HUES48 (cell line): ENCODE measurements at regions not wholly inside any gene's neighbourhood (a gene's known extent, or its start where the extent isn't known, plus 50 kb on each side); places are given as distances from the start of the nearest gene placed in this dataset.
A peak's percentile ranks its signal among the peaks of the same experiment; 100 is the strongest.

Source experiments
- H3K27ac ChIP-seq: one replicate; pipeline ENCODE4 v1.7.0; 2013; ENCODE audit warnings: low read depth, low read length, inconsistent platforms
- H3K27me3 ChIP-seq: 2 replicates; pipeline ENCODE4 v1.6.1; 2013; ENCODE audit warnings: mild to moderate bottlenecking, low read length; ENCODE audit not compliant: control insufficient read depth, insufficient read depth
- H3K36me3 ChIP-seq: 2 replicates; pipeline ENCODE4 v1.6.1; 2013; ENCODE audit warnings: low read length; ENCODE audit not compliant: control insufficient read depth, insufficient read depth
- H3K4me1 ChIP-seq: 2 replicates; pipeline ENCODE4 v1.6.1; 2013; ENCODE audit warnings: mild to moderate bottlenecking, low read length; ENCODE audit not compliant: control insufficient read depth, insufficient read depth
- H3K4me3 ChIP-seq: 2 replicates; pipeline ENCODE4 v1.5.1; 2013; ENCODE audit warnings: mild to moderate bottlenecking, low read depth, low read length
- H3K9ac ChIP-seq: 2 replicates; pipeline ENCODE4 v1.6.1; 2013; ENCODE audit warnings: mild to moderate bottlenecking, low read depth, low read length, moderate library complexity
- H3K9me3 ChIP-seq: 2 replicates; pipeline ENCODE4 v1.6.1; 2013; ENCODE audit warnings: low read length; ENCODE audit not compliant: control insufficient read depth, insufficient read depth

DNA sequence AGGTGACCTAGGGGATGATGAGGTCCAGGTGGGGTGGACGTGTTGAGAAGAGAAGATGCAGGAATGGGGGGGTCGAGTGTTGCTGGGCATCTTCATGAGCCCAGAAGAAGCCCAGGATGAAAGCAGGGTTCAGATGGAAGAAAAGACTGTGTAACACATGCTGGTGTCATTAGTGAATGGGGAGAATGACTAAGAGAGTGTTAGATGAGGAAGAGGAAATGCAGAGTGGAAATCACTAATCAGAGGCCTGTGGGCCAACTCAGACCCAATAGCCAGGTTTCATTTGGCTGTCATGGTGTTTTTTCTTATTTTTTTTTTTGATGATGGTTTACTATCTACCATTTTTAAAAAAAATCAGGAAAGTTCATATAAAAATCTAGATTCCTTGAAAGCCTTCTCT lies 180.8 kb upstream of the CAMK1G start:
- Histone ChIP-seq H3K27ac (no peak overlapping the region), H3K36me3 (no peaks in the 10 kb centered on the region), H3K9me3 (no peaks in the 10 kb centered on the region), H3K4me1 (peaks cover 53% of the 10 kb centered on the region), H3K4me3 (no peak overlapping the region), H3K27me3 (no peaks in the 10 kb centered on the region), H3K9ac (no peak overlapping the region)

DNA sequence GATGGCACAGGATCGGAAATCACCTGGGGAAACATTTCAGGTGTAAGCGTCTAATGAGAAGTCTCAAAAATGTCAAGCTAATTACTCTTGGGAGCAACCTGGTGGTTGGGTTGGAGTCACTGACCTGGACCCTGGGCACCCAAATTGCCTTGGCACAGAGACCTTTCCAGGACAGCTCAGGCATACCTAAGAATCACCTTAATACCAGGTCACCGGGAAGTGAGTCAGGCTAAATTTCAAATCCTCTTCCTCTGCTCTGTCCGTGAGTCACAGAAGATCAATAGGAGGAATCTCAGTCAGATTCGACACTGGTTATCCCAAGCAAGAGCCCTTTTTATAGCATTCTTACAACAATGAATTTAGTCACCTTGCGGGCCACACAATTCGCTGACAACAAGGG lies 179.6 kb upstream of the CAMK1G start:
- no peak overlapping the region for H3K4me3 ChIP-seq
- H3K9ac ChIP-seq: no peak overlapping the region
- H3K4me1 ChIP-seq: peaks cover 40% of the 10 kb centered on the region
- no peaks in the 10 kb centered on the region for H3K9me3 ChIP-seq
- no peaks in the 10 kb centered on the region for H3K36me3 ChIP-seq
- peak overlapping the region; percentile 90 for H3K27ac ChIP-seq
- H3K27me3 ChIP-seq: no peaks in the 10 kb centered on the region

DNA sequence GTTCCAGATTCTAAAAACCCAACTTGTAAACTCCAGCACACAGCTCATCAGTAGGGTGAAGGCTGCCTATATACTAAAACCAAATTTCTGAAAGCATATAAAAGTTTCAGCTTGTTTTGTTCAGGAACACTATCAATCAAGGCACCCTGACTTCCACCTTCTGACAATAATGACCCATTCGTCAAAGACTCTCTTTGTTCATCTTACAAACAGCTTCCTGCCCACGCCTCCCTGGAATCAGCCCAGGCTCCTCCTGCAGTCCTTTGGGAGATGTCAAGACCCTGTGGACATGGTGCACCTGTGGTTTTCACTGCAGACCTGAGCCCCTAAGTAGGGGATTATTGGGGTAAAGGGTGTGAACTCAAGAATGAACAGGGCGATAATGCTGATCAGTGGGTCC lies 178.9 kb upstream of the CAMK1G start:
- H3K27me3 ChIP-seq: no peaks in the 10 kb centered on the region
- H3K4me3 ChIP-seq: no peak overlapping the region
- H3K9me3 ChIP-seq: no peaks in the 10 kb centered on the region
- H3K36me3 ChIP-seq: no peaks in the 10 kb centered on the region
- no peak overlapping the region for H3K9ac ChIP-seq
- peak overlapping the region; percentile 90 for H3K27ac ChIP-seq
- peaks cover 35% of the 10 kb centered on the region for H3K4me1 ChIP-seq

GRCh38 chr1:209405183-209405814 lies 178.2 kb upstream of the CAMK1G start:
- H3K9ac ChIP-seq: peak overlapping the region; percentile 9; the same call in 1 of the 2 replicates
- peak overlapping the region; percentile 90 for H3K27ac ChIP-seq
- peak overlapping the region; percentile 28; the same call in 1 of the 2 replicates for H3K4me3 ChIP-seq
- peaks cover 35% of the 10 kb centered on the region for H3K4me1 ChIP-seq
- H3K36me3 ChIP-seq: no peaks in the 10 kb centered on the region
- no peaks in the 10 kb centered on the region for H3K27me3 ChIP-seq
- H3K9me3 ChIP-seq: no peaks in the 10 kb centered on the region

DNA sequence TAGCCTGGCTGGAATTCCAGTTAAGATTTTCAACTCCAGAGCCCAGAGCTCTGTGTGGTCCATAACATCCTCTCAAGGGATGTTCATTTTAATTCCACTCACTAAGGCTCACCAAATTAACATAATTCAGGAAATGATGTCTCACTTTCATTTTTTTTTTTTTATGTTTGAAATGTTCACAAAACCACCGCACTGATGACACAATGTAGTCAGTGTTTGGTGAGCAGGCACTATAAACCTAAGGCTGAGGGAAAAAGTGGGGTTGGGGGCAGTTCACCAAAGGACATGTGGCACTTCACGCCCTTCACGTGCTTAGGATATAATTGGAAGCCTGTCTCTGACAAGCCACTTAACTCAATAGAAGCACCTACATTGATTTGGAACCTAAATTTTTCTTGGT lies 177.3 kb upstream of the CAMK1G start:
- Histone ChIP-seq H3K27me3 (no peaks in the 10 kb centered on the region), H3K9ac (0 out of 2 replicates have a peak overlapping the region, but pooled peaks have one; percentile 36), H3K4me1 (peaks cover 36% of the 10 kb centered on the region), H3K9me3 (no peaks in the 10 kb centered on the region), H3K4me3 (0 out of 2 replicates have a peak overlapping the region, but pooled peaks have one; percentile 28), H3K36me3 (no peaks in the 10 kb centered on the region), H3K27ac (peak overlapping the region; percentile 90)

DNA sequence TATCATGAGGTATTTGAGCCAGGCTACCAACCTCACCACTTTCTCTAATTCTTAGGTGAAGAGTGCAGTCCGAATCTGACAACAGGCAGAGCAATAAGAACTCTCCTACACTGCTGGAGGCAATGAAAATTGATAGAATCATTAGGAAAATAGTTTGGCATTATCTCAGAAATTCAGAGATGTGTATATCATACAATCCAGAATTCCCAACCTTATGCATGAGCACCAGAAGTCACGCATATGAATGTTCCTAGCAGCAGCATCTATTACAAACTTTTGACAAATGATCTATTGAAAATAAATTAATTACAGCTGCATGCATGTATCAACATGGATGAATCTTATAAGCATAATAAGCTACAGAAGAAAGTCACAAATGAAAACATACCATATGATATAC lies 176.9 kb upstream of the CAMK1G start:
- H3K4me1 ChIP-seq: peaks cover 40% of the 10 kb centered on the region
- H3K9ac ChIP-seq: no peak overlapping the region
- H3K27ac ChIP-seq: no peak overlapping the region
- no peak overlapping the region for H3K4me3 ChIP-seq
- no peaks in the 10 kb centered on the region for H3K27me3 ChIP-seq
- no peaks in the 10 kb centered on the region for H3K36me3 ChIP-seq
- H3K9me3 ChIP-seq: no peaks in the 10 kb centered on the region

DNA sequence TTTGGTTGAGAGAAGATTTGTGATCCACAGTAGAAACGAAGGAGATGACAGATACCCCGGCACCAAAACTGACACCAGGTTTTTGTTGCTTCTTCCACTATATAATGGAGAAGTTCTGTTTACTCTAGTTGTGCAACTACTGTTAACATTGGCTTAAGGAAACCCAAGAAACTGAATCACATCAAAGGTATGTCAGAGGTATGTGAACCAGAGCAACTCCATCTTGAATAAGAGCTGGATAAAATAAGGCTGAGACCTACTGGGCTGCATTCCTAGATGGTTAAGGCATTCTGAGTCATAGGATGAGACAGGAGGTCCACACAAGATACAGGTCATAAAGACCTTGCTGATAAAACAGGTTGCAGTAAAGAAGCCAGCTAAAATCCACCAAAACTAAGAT lies 173.7 kb upstream of the CAMK1G start:
- no peaks in the 10 kb centered on the region for H3K9me3 ChIP-seq
- 0 out of 2 replicates have a peak, but pooled peaks cover 6% of the 10 kb centered on the region for H3K27me3 ChIP-seq
- no peak overlapping the region for H3K27ac ChIP-seq
- H3K4me3 ChIP-seq: no peak overlapping the region
- no peak overlapping the region for H3K9ac ChIP-seq
- no peaks in the 10 kb centered on the region for H3K36me3 ChIP-seq
- H3K4me1 ChIP-seq: peaks cover 36% of the 10 kb centered on the region

DNA sequence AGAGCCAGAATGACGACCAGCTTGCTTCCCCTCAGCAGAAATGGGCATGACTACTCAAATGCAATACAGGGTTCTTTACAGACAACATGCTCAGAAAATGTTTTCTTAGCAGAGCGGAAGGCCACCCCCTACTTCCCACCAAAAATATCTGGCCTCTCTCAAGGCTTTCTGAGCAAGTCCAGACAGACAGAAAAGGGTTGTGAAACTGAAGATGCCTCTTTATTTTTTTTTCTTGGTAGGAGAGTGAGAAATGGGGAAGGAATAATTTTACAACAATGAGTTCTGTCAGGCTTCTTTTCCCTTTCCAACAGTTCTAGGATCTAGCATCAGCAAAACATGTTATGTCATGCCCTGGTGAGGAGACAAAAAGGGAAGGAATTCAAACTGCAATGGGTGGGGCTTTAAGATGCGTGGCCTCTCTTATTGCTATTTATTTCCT lies 172.0 kb upstream of the CAMK1G start:
- Histone ChIP-seq H3K27ac (no peak overlapping the region), H3K36me3 (no peaks in the 10 kb centered on the region), H3K4me1 (peaks cover 21% of the 10 kb centered on the region), H3K4me3 (no peak overlapping the region), H3K9ac (no peak overlapping the region), H3K27me3 (peaks cover 15% of the 10 kb centered on the region; the same call in 1 of the 2 replicates), H3K9me3 (no peaks in the 10 kb centered on the region)

GRCh38 chr1:209412036-209412435 lies 171.5 kb upstream of the CAMK1G start:
- Histone ChIP-seq H3K36me3 (no peaks in the 10 kb centered on the region), H3K9ac (no peak overlapping the region), H3K4me1 (peaks cover 19% of the 10 kb centered on the region), H3K27me3 (peaks cover 15% of the 10 kb centered on the region; the same call in 1 of the 2 replicates), H3K27ac (no peak overlapping the region), H3K4me3 (no peak overlapping the region), H3K9me3 (no peaks in the 10 kb centered on the region)

- no peaks in the 10 kb centered on the region for H3K36me3 ChIP-seq
- no peak overlapping the region for H3K27ac ChIP-seq
- no peak overlapping the region for H3K9ac ChIP-seq
- H3K9me3 ChIP-seq: no peaks in the 10 kb centered on the region
- H3K4me3 ChIP-seq: no peak overlapping the region
- peaks cover 19% of the 10 kb centered on the region for H3K4me1 ChIP-seq
- H3K27me3 ChIP-seq: peaks cover 15% of the 10 kb centered on the region; the same call in 1 of the 2 replicates
Measured at GRCh38 chr1:209412566-209412965, 170.9 kb upstream of the CAMK1G start.

DNA sequence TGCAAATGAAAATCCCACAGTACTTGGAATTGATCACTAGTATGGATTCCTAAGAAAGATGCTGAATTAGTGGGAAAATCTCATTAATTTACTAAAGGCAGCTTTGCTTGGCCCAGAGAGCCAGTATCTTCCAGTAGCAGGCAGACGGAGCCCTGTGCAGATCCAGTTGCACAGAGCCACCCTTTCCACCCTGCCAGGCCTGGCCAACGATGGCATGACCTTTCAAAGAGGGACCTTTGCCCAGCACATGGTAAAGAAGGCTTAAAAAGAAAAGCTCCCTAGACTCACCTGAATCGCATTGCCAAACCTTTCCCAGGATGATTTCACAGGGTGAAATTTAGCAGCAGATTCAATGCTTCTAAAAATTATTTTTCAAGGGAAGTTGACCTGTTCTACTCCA lies 170.5 kb upstream of the CAMK1G start:
- H3K27me3 ChIP-seq: peaks cover 15% of the 10 kb centered on the region; the same call in 1 of the 2 replicates
- no peaks in the 10 kb centered on the region for H3K36me3 ChIP-seq
- H3K9ac ChIP-seq: no peak overlapping the region
- H3K4me1 ChIP-seq: peaks cover 19% of the 10 kb centered on the region
- H3K4me3 ChIP-seq: no peak overlapping the region
- H3K9me3 ChIP-seq: no peaks in the 10 kb centered on the region
- H3K27ac ChIP-seq: no peak overlapping the region
